ENCODE measurements at regions not wholly inside any gene's neighbourhood (a gene's known extent, or its start where the extent isn't known, plus 50 kb on each side); places are given as distances from the start of the nearest gene placed in this dataset.

- H3K36me3 ChIP-seq (ENCODE audit: insufficient read depth, low read length), result no peaks in the 10 kb centered on the region
- no peaks in the 10 kb centered on the region for H3K79me2 ChIP-seq (ENCODE audit: low read length)
- no peak overlapping the region for H2AFZ ChIP-seq (ENCODE audit: low read length)
- H3K4me2 ChIP-seq (ENCODE audit: low read depth, low read length, poor library complexity, severe bottlenecking), result no peak overlapping the region
- no peak overlapping the region for H3K9ac ChIP-seq (ENCODE audit: low read length)
- DNase-seq, result no peak
- H3K4me1 ChIP-seq (ENCODE audit: low read length), result no peaks in the 10 kb centered on the region
- H3K9me3 ChIP-seq (ENCODE audit: low read length), result peaks cover 34% of the 10 kb centered on the region
- H3K9me2 ChIP-seq (replicated peaks; ENCODE audit: insufficient read depth, low read length), result no peaks in the 10 kb centered on the region
- H3K27ac ChIP-seq (ENCODE audit: low read length), result no peak overlapping the region
- H4K20me1 ChIP-seq (ENCODE audit: insufficient read depth, low read depth, low read length), result no peaks in the 10 kb centered on the region
- no peak overlapping the region for H3K4me3 ChIP-seq (ENCODE audit: low read length)
- H3K27me3 ChIP-seq (ENCODE audit: low read length), result no peaks in the 10 kb centered on the region
Observed at GRCh38 chr7:52863652-52864051, 171.8 kb upstream of the POM121L12 start.

- peaks cover 29% of the 10 kb centered on the region for H3K9me3 ChIP-seq (ENCODE audit: low read length)
- H3K9me2 ChIP-seq (replicated peaks; ENCODE audit: insufficient read depth, low read length), result no peaks in the 10 kb centered on the region
- no peak overlapping the region for H3K4me2 ChIP-seq (ENCODE audit: low read depth, low read length, poor library complexity, severe bottlenecking)
- no peak overlapping the region for H2AFZ ChIP-seq (ENCODE audit: low read length)
- no peak overlapping the region for H3K27ac ChIP-seq (ENCODE audit: low read length)
- H3K79me2 ChIP-seq (ENCODE audit: low read length), result no peaks in the 10 kb centered on the region
- DNase-seq, result no peak
- H3K36me3 ChIP-seq (ENCODE audit: insufficient read depth, low read length), result no peaks in the 10 kb centered on the region
- no peak overlapping the region for H3K4me3 ChIP-seq (ENCODE audit: low read length)
- H3K27me3 ChIP-seq (ENCODE audit: low read length), result no peaks in the 10 kb centered on the region
- no peaks in the 10 kb centered on the region for H4K20me1 ChIP-seq (ENCODE audit: insufficient read depth, low read depth, low read length)
- no peaks in the 10 kb centered on the region for H3K4me1 ChIP-seq (ENCODE audit: low read length)
- no peak overlapping the region for H3K9ac ChIP-seq (ENCODE audit: low read length)
Observed at GRCh38 chr7:52862321-52862720, 173.1 kb upstream of the POM121L12 start.

- Histone ChIP-seq H3K4me2 (ENCODE audit: low read depth, low read length, poor library complexity, severe bottlenecking) (no peak overlapping the region), H3K9ac (ENCODE audit: low read length) (no peak overlapping the region)
Observed at GRCh38 chr7:52857367-52857766, 178.1 kb upstream of the POM121L12 start.

DNA sequence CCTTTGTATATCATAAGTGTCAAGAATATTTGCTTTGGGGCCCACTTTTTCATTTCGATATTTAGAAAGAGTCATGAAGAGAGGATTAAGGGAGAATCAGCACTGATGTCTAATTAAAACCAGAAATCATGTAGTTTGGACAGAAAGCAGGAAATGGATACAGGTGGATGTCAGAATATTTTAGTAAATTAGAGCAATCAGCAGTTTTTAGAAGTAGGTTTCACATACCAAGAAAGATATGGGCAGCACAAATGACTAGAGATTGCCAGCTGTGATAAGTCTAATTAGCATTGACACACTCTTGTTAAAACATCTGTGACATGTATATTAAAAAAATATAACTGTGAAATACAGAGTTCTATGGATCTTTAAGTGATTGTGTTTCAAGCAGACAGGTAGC lies 180.8 kb upstream of the POM121L12 start:
- Histone ChIP-seq H3K9ac (ENCODE audit: low read length) (no peak overlapping the region), H3K36me3 (ENCODE audit: insufficient read depth, low read length) (no peaks in the 10 kb centered on the region), H3K4me2 (ENCODE audit: low read depth, low read length, poor library complexity, severe bottlenecking) (no peak overlapping the region), H3K9me2 (replicated peaks; ENCODE audit: insufficient read depth, low read length) (no peaks in the 10 kb centered on the region), H2AFZ (ENCODE audit: low read length) (no peak overlapping the region), H3K79me2 (ENCODE audit: low read length) (no peaks in the 10 kb centered on the region), H4K20me1 (ENCODE audit: insufficient read depth, low read depth, low read length) (no peaks in the 10 kb centered on the region), H3K9me3 (ENCODE audit: low read length) (peaks cover 17% of the 10 kb centered on the region), H3K4me3 (ENCODE audit: low read length) (no peak overlapping the region), H3K27ac (ENCODE audit: low read length) (no peak overlapping the region), H3K27me3 (ENCODE audit: low read length) (no peaks in the 10 kb centered on the region), H3K4me1 (ENCODE audit: low read length) (no peaks in the 10 kb centered on the region)
- DNase-seq, result no peak

More at GRCh38 chr7:52857367-52857766, 178.1 kb upstream of the POM121L12 start:
- Histone ChIP-seq H3K4me3 (ENCODE audit: low read length) (no peak overlapping the region), H4K20me1 (ENCODE audit: insufficient read depth, low read depth, low read length) (no peaks in the 10 kb centered on the region), H3K27ac (ENCODE audit: low read length) (no peak overlapping the region), H3K9me2 (replicated peaks; ENCODE audit: insufficient read depth, low read length) (no peaks in the 10 kb centered on the region), H3K4me1 (ENCODE audit: low read length) (no peaks in the 10 kb centered on the region), H3K27me3 (ENCODE audit: low read length) (no peaks in the 10 kb centered on the region), H3K79me2 (ENCODE audit: low read length) (no peaks in the 10 kb centered on the region), H2AFZ (ENCODE audit: low read length) (no peak overlapping the region), H3K36me3 (ENCODE audit: insufficient read depth, low read length) (no peaks in the 10 kb centered on the region), H3K9me3 (ENCODE audit: low read length) (peaks cover 15% of the 10 kb centered on the region)
- no peak for DNase-seq

DNA sequence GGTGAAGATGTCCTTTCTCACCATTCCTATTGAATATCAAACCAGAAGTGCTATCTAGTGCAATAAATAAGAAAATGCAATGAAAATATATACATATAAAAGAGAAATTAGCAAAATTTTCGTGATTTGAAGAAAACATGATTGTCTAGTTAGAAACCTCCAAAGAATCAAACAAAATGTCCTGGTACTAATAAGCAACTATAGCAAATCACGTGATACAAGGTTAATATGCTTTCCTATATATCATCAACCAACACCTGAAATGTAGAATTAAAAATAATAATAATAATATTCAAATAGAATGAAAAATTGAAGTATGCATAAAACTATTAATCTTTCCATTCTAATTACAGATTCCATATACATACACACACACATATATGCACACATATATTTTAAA lies 183.9 kb upstream of the POM121L12 start:
- H3K9me2 ChIP-seq (replicated peaks; ENCODE audit: insufficient read depth, low read length), result no peaks in the 10 kb centered on the region
- H3K4me3 ChIP-seq (ENCODE audit: low read length), result no peak overlapping the region
- no peak for DNase-seq
- H3K9ac ChIP-seq (ENCODE audit: low read length), result no peak overlapping the region
- peaks cover 27% of the 10 kb centered on the region for H3K9me3 ChIP-seq (ENCODE audit: low read length)
- H3K36me3 ChIP-seq (ENCODE audit: insufficient read depth, low read length), result no peaks in the 10 kb centered on the region
- no peak overlapping the region for H3K4me2 ChIP-seq (ENCODE audit: low read depth, low read length, poor library complexity, severe bottlenecking)
- no peaks in the 10 kb centered on the region for H3K79me2 ChIP-seq (ENCODE audit: low read length)
- no peaks in the 10 kb centered on the region for H4K20me1 ChIP-seq (ENCODE audit: insufficient read depth, low read depth, low read length)
- no peak overlapping the region for H3K27ac ChIP-seq (ENCODE audit: low read length)
- H3K4me1 ChIP-seq (ENCODE audit: low read length), result no peaks in the 10 kb centered on the region
- H3K27me3 ChIP-seq (ENCODE audit: low read length), result no peaks in the 10 kb centered on the region
- H2AFZ ChIP-seq (ENCODE audit: low read length), result no peak overlapping the region

DNA sequence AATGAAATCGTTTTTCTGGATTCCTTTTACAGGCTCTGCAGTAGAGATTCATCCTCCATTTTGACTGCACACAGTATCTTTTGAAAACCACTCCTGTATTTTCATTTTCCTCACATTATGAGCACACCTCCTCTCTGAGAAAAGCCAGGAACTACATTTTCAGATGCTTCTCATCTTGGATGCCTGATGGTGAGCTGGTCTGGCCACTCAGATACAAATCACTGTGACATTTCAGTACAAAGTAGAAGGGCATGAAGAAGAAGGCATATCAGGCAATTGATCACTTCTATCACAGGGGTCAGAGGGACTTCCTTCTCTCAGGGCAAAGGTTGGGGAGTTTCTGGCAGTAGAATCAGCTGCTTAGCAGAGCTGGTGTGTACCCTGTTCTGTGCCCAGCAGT lies 192.0 kb upstream of the POM121L12 start:
- peaks cover 24% of the 10 kb centered on the region for H3K9me3 ChIP-seq (ENCODE audit: low read length)
- H4K20me1 ChIP-seq (ENCODE audit: insufficient read depth, low read depth, low read length), result no peaks in the 10 kb centered on the region
- no peaks in the 10 kb centered on the region for H3K9me2 ChIP-seq (replicated peaks; ENCODE audit: insufficient read depth, low read length)
- H3K4me2 ChIP-seq (ENCODE audit: low read depth, low read length, poor library complexity, severe bottlenecking), result no peak overlapping the region
- H3K27ac ChIP-seq (ENCODE audit: low read length), result no peak overlapping the region
- H3K36me3 ChIP-seq (ENCODE audit: insufficient read depth, low read length), result no peaks in the 10 kb centered on the region
- no peak overlapping the region for H2AFZ ChIP-seq (ENCODE audit: low read length)
- no peak overlapping the region for H3K4me3 ChIP-seq (ENCODE audit: low read length)
- H3K9ac ChIP-seq (ENCODE audit: low read length), result no peak overlapping the region
- H3K79me2 ChIP-seq (ENCODE audit: low read length), result no peaks in the 10 kb centered on the region
- DNase-seq, result no peak
- no peaks in the 10 kb centered on the region for H3K27me3 ChIP-seq (ENCODE audit: low read length)
- no peaks in the 10 kb centered on the region for H3K4me1 ChIP-seq (ENCODE audit: low read length)

DNA sequence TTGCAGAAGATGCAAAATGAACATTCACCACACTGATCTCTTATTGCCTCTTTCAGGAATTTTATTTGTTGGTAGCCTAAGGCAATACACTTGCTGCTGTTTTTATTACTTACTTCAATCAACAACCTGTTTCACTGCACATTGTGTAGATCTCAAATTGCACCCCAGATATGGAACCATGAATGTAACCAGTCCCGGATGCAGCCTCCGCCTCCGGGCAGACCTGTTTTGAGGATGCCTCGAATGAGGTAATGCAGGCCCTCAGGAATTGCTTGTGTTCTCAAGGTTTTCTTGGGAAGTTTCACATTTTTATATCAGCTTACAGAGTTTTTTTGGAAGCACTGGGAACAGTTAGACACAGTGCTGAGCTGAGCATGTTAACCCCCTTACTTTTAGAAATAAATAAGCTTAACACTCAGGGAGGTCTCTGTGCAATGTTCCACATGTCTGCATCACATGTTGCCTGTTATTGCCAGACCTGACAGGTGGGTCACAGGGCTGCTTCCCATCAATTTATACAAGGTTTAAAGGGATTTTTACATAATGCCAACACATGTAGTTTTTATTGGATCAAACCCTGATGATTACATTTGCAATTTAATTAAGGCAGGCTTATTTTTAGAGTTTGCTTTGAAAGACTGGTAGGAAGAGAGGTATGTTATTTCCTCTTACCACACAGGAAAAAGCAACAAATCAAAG lies 193.1 kb upstream of the POM121L12 start:
- no peaks in the 10 kb centered on the region for H3K4me1 ChIP-seq (ENCODE audit: low read length)
- H3K27me3 ChIP-seq (ENCODE audit: low read length), result no peaks in the 10 kb centered on the region
- no peaks in the 10 kb centered on the region for H3K36me3 ChIP-seq (ENCODE audit: insufficient read depth, low read length)
- no peak overlapping the region for H2AFZ ChIP-seq (ENCODE audit: low read length)
- no peak for DNase-seq
- no peak overlapping the region for H3K4me2 ChIP-seq (ENCODE audit: low read depth, low read length, poor library complexity, severe bottlenecking)
- H3K9me3 ChIP-seq (ENCODE audit: low read length), result peaks cover 33% of the 10 kb centered on the region
- no peaks in the 10 kb centered on the region for H3K79me2 ChIP-seq (ENCODE audit: low read length)
- no peak overlapping the region for H3K27ac ChIP-seq (ENCODE audit: low read length)
- H3K4me3 ChIP-seq (ENCODE audit: low read length), result no peak overlapping the region
- no peaks in the 10 kb centered on the region for H4K20me1 ChIP-seq (ENCODE audit: insufficient read depth, low read depth, low read length)
- no peak overlapping the region for H3K9ac ChIP-seq (ENCODE audit: low read length)
- no peaks in the 10 kb centered on the region for H3K9me2 ChIP-seq (replicated peaks; ENCODE audit: insufficient read depth, low read length)

DNA sequence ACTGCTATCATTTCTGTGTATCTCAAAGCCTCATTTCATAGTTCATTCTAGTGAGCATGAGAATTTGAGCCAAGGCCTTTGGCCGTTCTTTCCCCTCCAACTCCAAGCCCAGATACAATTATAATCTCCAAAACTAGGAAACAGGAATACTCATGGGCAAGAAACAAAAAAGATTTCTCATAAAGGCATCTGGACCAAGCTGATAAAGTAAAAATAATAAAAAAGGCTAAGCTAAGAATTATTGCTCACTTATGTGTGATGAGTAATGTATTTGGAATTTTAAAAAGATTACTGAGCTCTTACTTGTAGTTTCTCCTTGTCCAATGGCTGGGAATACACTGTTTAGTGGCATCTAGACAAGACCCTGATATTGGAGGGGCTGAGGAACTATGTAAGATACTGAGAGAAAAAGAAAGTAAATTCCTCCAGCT lies 196.4 kb upstream of the POM121L12 start:
- H3K4me2 ChIP-seq (ENCODE audit: low read depth, low read length, poor library complexity, severe bottlenecking), result no peak overlapping the region
- no peak overlapping the region for H3K9ac ChIP-seq (ENCODE audit: low read length)
- no peaks in the 10 kb centered on the region for H3K79me2 ChIP-seq (ENCODE audit: low read length)
- no peaks in the 10 kb centered on the region for H4K20me1 ChIP-seq (ENCODE audit: insufficient read depth, low read depth, low read length)
- DNase-seq, result no peak
- no peak overlapping the region for H2AFZ ChIP-seq (ENCODE audit: low read length)
- no peaks in the 10 kb centered on the region for H3K4me1 ChIP-seq (ENCODE audit: low read length)
- H3K36me3 ChIP-seq (ENCODE audit: insufficient read depth, low read length), result no peaks in the 10 kb centered on the region
- H3K9me3 ChIP-seq (ENCODE audit: low read length), result peaks cover 31% of the 10 kb centered on the region
- H3K9me2 ChIP-seq (replicated peaks; ENCODE audit: insufficient read depth, low read length), result no peaks in the 10 kb centered on the region
- no peak overlapping the region for H3K4me3 ChIP-seq (ENCODE audit: low read length)
- no peak overlapping the region for H3K27ac ChIP-seq (ENCODE audit: low read length)
- no peaks in the 10 kb centered on the region for H3K27me3 ChIP-seq (ENCODE audit: low read length)

All from Karpas-422 (cell line).